SH-SY5Y (cell line): ENCODE measurements at regions not wholly inside any gene's neighbourhood (a gene's known extent, or its start where the extent isn't known, plus 50 kb on each side); places are given as distances from the start of the nearest gene placed in this dataset.

Source experiments
- GATA2 ChIP-seq: IDR thresholded peaks from 2 replicates; pipeline ENCODE4 v1.6.1; 2011; ENCODE audit warnings: mild to moderate bottlenecking, low read depth, low read length
- GATA3 ChIP-seq: IDR thresholded peaks from 2 replicates; pipeline ENCODE4 v1.6.1; 2011; ENCODE audit warnings: low read depth, mild to moderate bottlenecking, low read length, moderate library complexity

DNA sequence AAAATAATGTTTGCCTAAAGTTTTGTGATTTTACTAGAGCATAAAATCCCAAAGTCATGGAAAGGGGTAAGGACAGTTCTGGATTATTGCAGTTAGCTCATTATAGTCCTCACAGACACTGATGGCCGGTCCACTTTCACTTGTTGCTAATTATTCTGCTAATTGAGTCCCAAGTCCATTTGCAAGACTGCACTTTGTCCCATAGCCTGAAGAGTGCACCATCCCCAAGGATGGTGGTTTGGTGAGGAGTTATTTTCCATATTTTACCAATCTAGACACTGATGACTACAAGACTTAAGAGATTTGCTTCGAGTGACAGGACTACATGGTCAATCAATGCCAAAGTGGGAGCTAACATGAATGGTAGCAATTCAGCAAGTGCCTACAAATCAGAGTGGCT is 181.8 kb upstream of the CACNA2D1 start:
- TF ChIP-seq GATA2 (no peak), GATA3 (no peak)
